H9 (cell line): ENCODE measurements at regions not wholly inside any gene's neighbourhood (a gene's known extent, or its start where the extent isn't known, plus 50 kb on each side); places are given as distances from the start of the nearest gene placed in this dataset.

Experiments used
- DNase-seq: peaks from one replicate; pipeline ENCODE4 v3.0.0-alpha.2; 2017
- H2AFZ ChIP-seq: one replicate; pipeline ENCODE4 v1.6.1; 2013; ENCODE audit warnings: mild to moderate bottlenecking, low read length, control low read depth, moderate library complexity
- H2AK5ac ChIP-seq: 2 replicates; pipeline ENCODE4 v1.6.1; 2013; ENCODE audit warnings: low read length, control low read depth, mixed read lengths; ENCODE audit not compliant: insufficient read length
- H2BK120ac ChIP-seq: one replicate; pipeline ENCODE4 v1.6.1; 2013; ENCODE audit warnings: low read depth, mild to moderate bottlenecking, low read length, control low read depth, inconsistent platforms; ENCODE audit not compliant: poor library complexity, severe bottlenecking
- H2BK12ac ChIP-seq: 2 replicates; pipeline ENCODE4 v1.6.1; 2013; ENCODE audit warnings: low read length, control low read depth, mixed read lengths, low read depth; ENCODE audit not compliant: insufficient read length
- H2BK15ac ChIP-seq: 2 replicates; pipeline ENCODE4 v1.6.1; 2013; ENCODE audit warnings: low read depth, low read length, control low read depth
- H2BK20ac ChIP-seq: one replicate; pipeline ENCODE4 v1.6.1; 2013; ENCODE audit warnings: low read depth, mild to moderate bottlenecking, low read length, control low read depth, inconsistent platforms; ENCODE audit not compliant: poor library complexity, severe bottlenecking
- H2BK5ac ChIP-seq: 2 replicates; pipeline ENCODE4 v1.6.1; 2013; ENCODE audit warnings: low read length, control low read depth, mixed read lengths; ENCODE audit not compliant: insufficient read length
- H3K14ac ChIP-seq: 2 replicates; pipeline ENCODE4 v1.6.1; 2013; ENCODE audit warnings: low read length, control low read depth; ENCODE audit not compliant: insufficient read depth
- H3K18ac ChIP-seq: 2 replicates; pipeline ENCODE4 v1.6.1; 2013; ENCODE audit warnings: low read depth, mild to moderate bottlenecking, mixed read lengths, low read length, control low read depth; ENCODE audit not compliant: insufficient read length
- H3K23ac ChIP-seq: 2 replicates; pipeline ENCODE4 v1.6.1; 2013; ENCODE audit warnings: low read length, control low read depth, mixed read lengths, low read depth; ENCODE audit not compliant: insufficient read length
- H3K23me2 ChIP-seq: 2 replicates; pipeline ENCODE4 v1.6.1; 2013; ENCODE audit warnings: low read depth, mild to moderate bottlenecking, mixed read lengths, low read length, control low read depth; ENCODE audit not compliant: insufficient read length, poor library complexity, severe bottlenecking
- H3K27ac ChIP-seq: 2 replicates; pipeline ENCODE4 v1.5.1; 2013; ENCODE audit warnings: low read length, control low read depth, mixed read lengths, low read depth; ENCODE audit not compliant: insufficient read length
- H3K27me3 ChIP-seq: 2 replicates; pipeline ENCODE4 v1.6.1; 2013; ENCODE audit warnings: low read length, control low read depth, inconsistent platforms; ENCODE audit not compliant: insufficient read depth
- H3K4ac ChIP-seq: 2 replicates; pipeline ENCODE4 v1.6.1; 2013; ENCODE audit warnings: low read depth, mild to moderate bottlenecking, control low read depth, inconsistent platforms, low read length, moderate library complexity
- H3K4me1 ChIP-seq: 2 replicates; pipeline ENCODE4 v1.6.1; 2013; ENCODE audit warnings: low read length, control low read depth, inconsistent platforms; ENCODE audit not compliant: insufficient read depth
- H3K4me2 ChIP-seq: 2 replicates; pipeline ENCODE4 v1.6.1; 2013; ENCODE audit warnings: low read length, control low read depth, mixed read lengths; ENCODE audit not compliant: insufficient read length, insufficient read depth
- H3K56ac ChIP-seq: 2 replicates; pipeline ENCODE4 v1.6.1; 2013; ENCODE audit warnings: low read depth, mild to moderate bottlenecking, mixed read lengths, low read length, control low read depth; ENCODE audit not compliant: insufficient read length
- H3K79me1 ChIP-seq: 2 replicates; pipeline ENCODE4 v1.6.1; 2013; ENCODE audit warnings: low read depth, mild to moderate bottlenecking, moderate library complexity, low read length, control low read depth, inconsistent platforms; ENCODE audit not compliant: insufficient read depth, poor library complexity, severe bottlenecking
- H3K79me2 ChIP-seq: 2 replicates; pipeline ENCODE4 v1.6.1; 2013; ENCODE audit warnings: low read length, control low read depth, inconsistent platforms; ENCODE audit not compliant: insufficient read depth
- H3K9ac ChIP-seq: 2 replicates; pipeline ENCODE4 v1.6.1; 2013; ENCODE audit warnings: low read length, control low read depth, mixed read lengths; ENCODE audit not compliant: insufficient read length; ENCODE audit errors: extremely low read depth
- H3K9me3 ChIP-seq: one replicate; pipeline ENCODE4 v1.6.1; 2013; ENCODE audit warnings: low read depth, low read length, inconsistent platforms; ENCODE audit not compliant: control insufficient read depth
- H3T11ph ChIP-seq: one replicate; pipeline ENCODE4 v1.6.1; 2013; ENCODE audit warnings: mild to moderate bottlenecking, low read length, control low read depth, inconsistent platforms
- H4K20me1 ChIP-seq: one replicate; pipeline ENCODE4 v1.6.1; 2013; ENCODE audit not compliant: control insufficient read depth, insufficient read length, insufficient read depth
- H4K5ac ChIP-seq: 2 replicates; pipeline ENCODE4 v1.6.1; 2013; ENCODE audit warnings: low read depth, mild to moderate bottlenecking, mixed read lengths, low read length, control low read depth; ENCODE audit not compliant: insufficient read length
- H4K8ac ChIP-seq: replicated peaks from 2 replicates; pipeline ENCODE4 v1.6.1; 2013; ENCODE audit warnings: low read length, control low read depth, mixed read lengths, low read depth; ENCODE audit not compliant: insufficient read length
- H4K91ac ChIP-seq: 2 replicates; pipeline ENCODE4 v1.6.1; 2013; ENCODE audit warnings: low read depth, mild to moderate bottlenecking, moderate library complexity, mixed read lengths, low read length, control low read depth; ENCODE audit not compliant: insufficient read length
- H3K27ac Mint-ChIP-seq, 3 experiments: 2 replicates in 2 of 3; 3 replicates in 1 of 3; pipeline ENCODE4 v1.8.0; 2020 to 2021; ENCODE audit warnings: mixed read lengths in 3 of 3, mild to moderate bottlenecking in 1 of 3, moderate library complexity in 1 of 3
- H3K27me3 Mint-ChIP-seq: 2 replicates; pipeline ENCODE4 v1.8.0; 2021; ENCODE audit warnings: low read depth, mild to moderate bottlenecking, moderate library complexity, mixed read lengths
- H3K36me3 Mint-ChIP-seq, 3 experiments: 2 replicates in 2 of 3; 3 replicates in 1 of 3; pipeline ENCODE4 v1.8.0; 2020 to 2021; ENCODE audit warnings: low read depth in 3 of 3, mixed read lengths in 3 of 3; ENCODE audit not compliant: insufficient read depth in 1 of 3
- H3K4me1 Mint-ChIP-seq, 2 experiments: 2 replicates each; pipeline ENCODE4 v1.8.0; 2020; ENCODE audit warnings: mixed read lengths in 2 of 2
- H3K4me3 Mint-ChIP-seq, 2 experiments: 2 replicates in 1 of 2; 3 replicates in 1 of 2; pipeline ENCODE4 v1.8.0; 2020 to 2021; ENCODE audit warnings: mild to moderate bottlenecking in 2 of 2, mixed read lengths in 2 of 2, moderate library complexity in 1 of 2
- H3K9me3 Mint-ChIP-seq, 2 experiments: 2 replicates in 1 of 2; 3 replicates in 1 of 2; pipeline ENCODE4 v1.8.0; 2020; ENCODE audit warnings: mild to moderate bottlenecking in 2 of 2, mixed read lengths in 2 of 2, moderate library complexity in 1 of 2
- WGBS: extraction: QIAGEN DNeasy Blood & Tissue Kit; methylation state at CpG from one replicate; pipeline ENCODE4 v1.1.7; 2013; ENCODE audit warnings: missing lambda C conversion rate, low lambda C conversion rate, mixed read lengths; ENCODE audit not compliant: insufficient read length; ENCODE audit errors: extremely low coverage; 5-methylcytosine and 5-hydroxymethylcytosine counted together
- TF ChIP-seq, protein P1 (sequence below): fragments of 200-600 bp; sonication (generic); conservative IDR thresholded peaks from 3 replicates; pipeline ENCODE4 v1.8.0; 2021; ENCODE audit warnings: antibody characterized with exemption, mild to moderate bottlenecking

- H3K56ac ChIP-seq, result no peak overlapping the region
- no peak overlapping the region for H3T11ph ChIP-seq
- H2AK5ac ChIP-seq, result no peak overlapping the region
- no peak overlapping the region for H4K91ac ChIP-seq
- H3K4me3 Mint-ChIP-seq, result no peak overlapping the region
- H4K20me1 ChIP-seq, result no peaks in the 10 kb centered on the region
- no peak overlapping the region for H3K27ac ChIP-seq
- no peak overlapping the region for H2BK120ac ChIP-seq
- H3K9me3 Mint-ChIP-seq, result no peaks in the 10 kb centered on the region
- no peak overlapping the region for H2BK12ac ChIP-seq
- H3K9me3 ChIP-seq, result no peaks in the 10 kb centered on the region
- H3K18ac ChIP-seq, result no peak overlapping the region
- H4K5ac ChIP-seq, result no peak overlapping the region
- no peaks in the 10 kb centered on the region for H3K23me2 ChIP-seq
- H3K9ac ChIP-seq, result no peak overlapping the region
- H3K23ac ChIP-seq, result no peak overlapping the region
- H2BK15ac ChIP-seq, result no peak overlapping the region
- TF ChIP-seq, protein P1, sequence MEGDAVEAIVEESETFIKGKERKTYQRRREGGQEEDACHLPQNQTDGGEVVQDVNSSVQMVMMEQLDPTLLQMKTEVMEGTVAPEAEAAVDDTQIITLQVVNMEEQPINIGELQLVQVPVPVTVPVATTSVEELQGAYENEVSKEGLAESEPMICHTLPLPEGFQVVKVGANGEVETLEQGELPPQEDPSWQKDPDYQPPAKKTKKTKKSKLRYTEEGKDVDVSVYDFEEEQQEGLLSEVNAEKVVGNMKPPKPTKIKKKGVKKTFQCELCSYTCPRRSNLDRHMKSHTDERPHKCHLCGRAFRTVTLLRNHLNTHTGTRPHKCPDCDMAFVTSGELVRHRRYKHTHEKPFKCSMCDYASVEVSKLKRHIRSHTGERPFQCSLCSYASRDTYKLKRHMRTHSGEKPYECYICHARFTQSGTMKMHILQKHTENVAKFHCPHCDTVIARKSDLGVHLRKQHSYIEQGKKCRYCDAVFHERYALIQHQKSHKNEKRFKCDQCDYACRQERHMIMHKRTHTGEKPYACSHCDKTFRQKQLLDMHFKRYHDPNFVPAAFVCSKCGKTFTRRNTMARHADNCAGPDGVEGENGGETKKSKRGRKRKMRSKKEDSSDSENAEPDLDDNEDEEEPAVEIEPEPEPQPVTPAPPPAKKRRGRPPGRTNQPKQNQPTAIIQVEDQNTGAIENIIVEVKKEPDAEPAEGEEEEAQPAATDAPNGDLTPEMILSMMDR, result no peak
- no peak overlapping the region for H3K27ac Mint-ChIP-seq
- no peaks in the 10 kb centered on the region for H3K36me3 Mint-ChIP-seq
- WGBS, result no CpG with 5 or more reads among the region's 1 CpG
- no peaks in the 10 kb centered on the region for H3K79me1 ChIP-seq
- H2AFZ ChIP-seq, result no peak overlapping the region
- H2BK5ac ChIP-seq, result no peak overlapping the region
- H3K27me3 Mint-ChIP-seq, result no peaks in the 10 kb centered on the region
- no peak overlapping the region for H3K4me2 ChIP-seq
- H3K27me3 ChIP-seq, result no peaks in the 10 kb centered on the region
- H2BK20ac ChIP-seq, result no peak overlapping the region
- no peaks in the 10 kb centered on the region for H3K79me2 ChIP-seq
- no peaks in the 10 kb centered on the region for H3K4me1 Mint-ChIP-seq
- DNase-seq, result no peak
- H3K14ac ChIP-seq, result no peak overlapping the region
- no peaks in the 10 kb centered on the region for H3K4me1 ChIP-seq
- H4K8ac ChIP-seq, result no peak overlapping the region
- H3K4ac ChIP-seq, result no peak overlapping the region
Measured at GRCh38 chr6:126266664-126267063, 73.3 kb upstream of the CENPW start.
